HuH-7.5 (cell line): ENCODE measurements at regions not wholly inside any gene's neighbourhood (a gene's known extent, or its start where the extent isn't known, plus 50 kb on each side); places are given as distances from the start of the nearest gene placed in this dataset.
"Not testable (repeated sequence)": the region's sequence is repeated elsewhere in the genome, so short reads cannot be mapped to it uniquely, and the experiment has no call there.

Source experiments
- DNase-seq: peaks from one replicate; pipeline ENCODE4 v3.0.0; 2011; ENCODE audit warnings: low spot score

DNA sequence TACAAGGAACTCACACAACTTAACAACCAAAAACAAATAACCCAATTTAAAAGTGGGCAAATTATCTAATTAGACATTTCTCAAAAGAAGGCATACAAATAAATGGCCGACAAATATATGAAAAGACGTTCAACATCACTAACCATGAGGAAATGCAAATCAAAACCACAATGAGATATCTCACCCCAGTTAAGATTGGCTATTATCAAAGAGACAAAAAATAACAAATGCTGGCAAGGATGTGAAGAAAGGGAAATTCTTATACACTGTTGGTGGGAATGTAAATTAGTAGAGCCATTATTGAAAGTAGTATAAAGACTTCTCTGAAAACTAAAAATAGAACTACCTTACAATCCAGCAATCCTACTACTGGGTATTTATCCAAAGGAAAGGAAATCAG is 96.7 kb upstream of the SIRPG start:
- no peak for DNase-seq

DNA sequence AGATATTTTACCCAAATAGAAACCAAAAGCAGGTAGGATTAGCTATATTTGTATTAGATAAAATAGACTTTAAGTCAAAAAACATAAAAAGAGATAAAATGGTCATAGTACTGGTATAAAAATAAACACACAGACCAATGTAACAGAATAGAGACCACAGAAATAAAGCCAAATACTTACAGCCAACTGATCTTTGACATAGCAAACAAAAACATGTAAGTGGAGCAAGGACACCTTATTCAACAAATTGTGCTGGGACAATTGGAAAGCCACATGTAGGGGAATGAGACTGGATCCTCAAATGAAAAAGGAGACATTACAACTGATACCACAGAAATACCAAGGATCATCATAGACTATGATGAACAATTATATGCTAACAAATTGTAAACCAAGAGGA is 94.5 kb upstream of the SIRPG start:
- DNase-seq: no peak

DNA sequence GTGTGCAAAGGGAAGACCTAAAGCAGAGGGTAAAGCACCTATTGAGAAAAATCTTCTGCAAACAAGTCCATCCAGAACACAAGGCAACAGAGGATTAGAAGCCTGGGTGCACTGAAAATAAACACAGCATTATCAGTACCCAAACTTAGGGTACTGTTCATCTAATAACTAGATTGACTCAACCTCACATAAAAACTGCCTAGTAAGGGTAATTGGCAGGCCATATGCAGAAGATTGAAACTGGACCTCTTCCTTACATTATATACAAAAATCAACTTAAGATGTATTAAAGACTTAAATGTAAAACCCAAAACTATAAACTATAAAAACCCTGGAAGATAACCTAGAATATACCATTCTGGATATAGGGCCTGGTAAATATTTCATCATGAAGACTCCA is 91.2 kb upstream of the SIRPG start:
- DNase-seq: no peak

DNA sequence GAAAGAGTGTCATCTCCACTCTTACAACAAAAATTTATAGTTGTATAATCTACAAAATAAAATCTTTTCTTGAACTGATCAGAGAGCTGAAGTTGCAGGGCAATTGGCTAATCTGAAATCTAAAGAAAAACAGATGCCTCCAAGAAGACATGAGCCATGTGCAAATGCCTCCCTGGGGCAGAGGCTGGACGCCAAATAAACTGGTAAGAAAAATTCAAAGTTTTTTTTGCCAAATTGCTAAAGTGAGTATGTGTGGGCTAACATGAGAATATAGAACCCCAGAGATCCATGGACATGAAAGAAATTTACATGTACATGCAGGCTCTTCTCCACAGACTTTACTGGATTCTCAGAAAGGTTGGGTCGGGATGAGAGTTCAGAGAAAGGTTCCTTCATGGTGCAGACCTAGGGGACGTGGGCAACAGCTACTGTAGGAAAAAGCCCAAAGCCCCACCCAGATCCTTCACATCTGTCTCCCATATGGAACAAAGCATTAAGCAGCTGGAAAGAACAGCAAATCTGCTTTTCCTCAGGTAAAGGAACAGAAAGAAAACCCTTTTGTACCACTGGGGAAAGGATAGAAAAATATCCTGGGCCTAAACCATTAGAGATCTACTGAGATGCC is 90.5 kb upstream of the SIRPG start:
- no peak for DNase-seq

DNA sequence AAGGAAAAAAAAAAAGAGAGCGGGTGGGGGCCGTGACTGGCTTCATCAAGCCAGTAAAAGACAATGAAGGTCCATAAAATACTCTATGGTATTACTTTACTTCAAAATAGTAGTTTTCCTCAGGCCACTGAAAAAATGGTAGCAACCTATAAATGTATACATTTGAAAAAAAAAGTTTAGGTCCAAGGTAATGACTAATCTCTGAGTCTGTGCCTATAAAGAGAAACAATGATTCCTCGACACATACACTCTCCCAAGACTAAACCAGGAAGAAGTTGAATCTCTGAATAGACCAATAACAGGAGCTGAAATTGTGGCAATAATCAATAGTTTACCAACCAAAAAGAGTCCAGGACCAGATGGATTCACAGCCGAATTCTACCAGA is 84.5 kb upstream of the SIRPG start:
- not testable (repeated sequence) for DNase-seq

DNA sequence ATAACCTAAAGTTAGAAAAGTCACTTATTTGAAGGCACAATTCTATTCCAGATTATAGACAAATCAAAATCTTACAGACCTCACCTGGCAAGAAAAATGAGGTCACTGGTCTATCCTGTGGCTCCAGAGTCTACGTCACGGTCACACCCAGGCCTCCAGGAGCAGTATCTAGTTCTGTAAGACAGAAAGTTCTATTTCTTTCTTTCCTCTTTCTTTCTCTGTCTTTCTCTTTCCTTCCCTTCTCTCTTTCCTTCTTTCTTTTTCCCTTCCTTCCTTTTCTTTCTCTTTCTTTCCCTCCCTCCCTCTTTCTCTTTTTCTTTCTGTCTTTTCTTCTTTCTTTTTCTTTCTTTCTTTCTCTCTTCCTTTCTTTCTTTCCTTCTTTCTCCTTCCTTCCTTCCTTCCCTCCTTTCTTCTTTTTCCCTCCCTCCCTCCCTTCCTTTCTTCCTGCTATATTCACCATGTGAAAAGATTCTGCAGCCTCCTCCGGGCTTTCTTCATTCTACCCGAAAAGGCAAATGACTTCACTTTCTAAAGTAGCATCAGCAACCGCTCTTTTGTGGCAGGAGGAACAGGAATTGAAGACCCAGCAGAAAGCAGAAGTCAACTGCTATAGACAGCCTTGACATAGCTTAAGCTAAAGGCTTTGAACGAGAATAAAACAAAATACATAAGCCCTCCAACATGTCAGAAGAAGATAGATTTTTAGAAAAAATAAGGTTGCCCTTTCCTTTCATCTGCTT is 83.9 kb upstream of the SIRPG start:
- no peak for DNase-seq

DNA sequence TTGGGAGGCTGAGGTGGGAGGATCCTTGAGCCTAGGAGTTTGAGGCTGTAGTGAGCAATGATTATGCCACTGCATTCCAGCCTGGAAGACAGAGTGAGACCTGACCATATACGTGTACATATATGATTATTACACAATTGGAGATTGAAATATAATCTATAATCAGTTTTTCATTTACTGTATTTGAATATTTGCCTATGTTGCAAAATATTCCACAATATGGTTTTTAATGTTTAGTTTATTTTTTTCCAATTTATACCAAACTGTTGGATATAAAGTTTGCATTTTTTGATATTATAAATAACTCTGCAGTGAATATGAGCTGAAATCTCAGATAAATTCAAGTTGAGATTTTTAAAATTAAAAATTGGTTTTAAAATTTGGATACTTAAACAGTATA is 79.6 kb upstream of the SIRPG start:
- no peak for DNase-seq

DNA sequence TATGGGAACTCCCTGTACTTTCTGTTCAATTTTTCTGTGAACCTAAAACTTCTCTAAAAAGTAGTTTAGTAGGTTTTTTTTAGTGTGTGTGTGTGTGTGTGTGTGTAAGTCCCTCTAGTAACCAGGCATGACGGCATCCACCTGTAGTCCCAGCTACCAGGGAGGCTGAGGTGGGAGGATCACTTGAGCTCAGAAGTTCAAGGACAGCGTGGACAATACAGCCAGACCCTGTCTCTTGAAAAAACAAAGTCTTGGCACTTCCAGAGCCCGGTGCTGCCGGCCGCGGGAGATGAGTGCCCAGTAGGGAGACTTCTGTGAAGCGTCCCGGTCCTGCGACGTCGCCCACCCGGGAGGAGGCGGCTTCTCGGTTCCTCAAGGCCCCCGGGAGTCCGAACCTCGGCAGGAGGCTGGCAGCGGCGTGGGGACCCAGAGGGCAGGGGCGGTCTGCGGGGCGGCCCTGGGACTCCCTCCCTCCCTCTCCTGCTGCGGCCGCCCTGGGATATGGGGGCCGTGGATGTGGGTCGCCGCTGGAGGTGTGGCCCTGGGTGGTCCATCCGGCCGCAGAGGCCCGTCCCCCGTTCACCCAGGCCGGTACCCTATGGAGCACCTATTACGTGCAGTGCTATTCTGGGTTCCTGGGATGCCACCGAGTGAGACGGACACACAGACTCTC is 78.0 kb upstream of the SIRPG start:
- no peak for DNase-seq

DNA sequence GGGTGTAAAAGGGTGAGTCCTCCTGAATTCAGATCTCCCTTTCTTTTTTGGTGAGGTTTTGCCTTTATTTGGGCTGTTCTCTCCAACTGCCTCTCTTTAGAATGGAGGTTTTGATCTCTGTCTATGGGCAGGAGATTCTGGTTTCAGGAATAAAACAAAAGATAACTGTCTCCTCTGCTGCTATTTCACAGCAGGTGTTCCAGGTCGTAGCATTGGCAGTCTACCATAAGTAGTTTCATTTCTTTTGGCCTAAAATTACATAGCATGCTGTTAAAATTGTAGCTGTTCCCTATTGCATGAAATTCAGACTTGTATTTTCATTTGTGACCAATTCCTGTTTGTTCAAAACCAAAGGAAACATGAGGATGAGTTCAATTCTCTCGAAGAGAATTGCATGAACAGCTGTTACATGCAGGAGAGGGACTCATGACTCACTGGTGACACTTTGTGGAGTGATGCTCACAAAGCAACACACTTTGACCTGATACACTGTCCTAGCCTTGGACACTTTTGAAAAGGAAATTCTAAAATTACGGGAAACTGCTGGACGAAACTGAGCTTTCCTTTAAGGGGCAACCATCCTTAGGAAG is 76.8 kb upstream of the SIRPG start:
- no peak for DNase-seq

DNA sequence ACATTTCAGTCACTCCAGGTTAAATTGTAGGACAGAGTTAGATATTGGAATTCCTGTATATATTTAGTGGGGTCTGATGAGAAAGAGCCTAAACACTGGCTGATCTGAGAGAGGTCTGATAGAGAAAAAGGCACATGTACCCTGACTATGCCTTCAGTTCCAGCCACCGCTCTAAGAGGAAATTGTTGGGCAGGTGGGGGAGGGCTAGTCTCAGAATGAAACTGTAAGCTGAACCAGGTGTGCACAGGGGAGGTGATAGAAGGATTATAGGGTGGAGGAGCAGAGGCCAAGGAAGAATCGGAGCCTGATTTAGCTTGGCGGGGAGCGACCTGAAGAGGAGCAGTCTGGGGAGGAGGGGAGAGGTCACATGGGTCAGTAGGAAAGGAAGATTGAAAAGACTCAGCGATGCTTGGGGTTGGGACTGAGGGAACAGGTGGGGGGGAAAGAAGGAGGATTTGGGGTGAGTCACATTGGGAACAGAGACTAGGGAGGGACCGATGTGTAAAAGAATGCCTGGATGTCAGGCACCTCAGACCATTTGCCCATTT is 74.3 kb upstream of the SIRPG start:
- DNase-seq: not testable (repeated sequence)

DNA sequence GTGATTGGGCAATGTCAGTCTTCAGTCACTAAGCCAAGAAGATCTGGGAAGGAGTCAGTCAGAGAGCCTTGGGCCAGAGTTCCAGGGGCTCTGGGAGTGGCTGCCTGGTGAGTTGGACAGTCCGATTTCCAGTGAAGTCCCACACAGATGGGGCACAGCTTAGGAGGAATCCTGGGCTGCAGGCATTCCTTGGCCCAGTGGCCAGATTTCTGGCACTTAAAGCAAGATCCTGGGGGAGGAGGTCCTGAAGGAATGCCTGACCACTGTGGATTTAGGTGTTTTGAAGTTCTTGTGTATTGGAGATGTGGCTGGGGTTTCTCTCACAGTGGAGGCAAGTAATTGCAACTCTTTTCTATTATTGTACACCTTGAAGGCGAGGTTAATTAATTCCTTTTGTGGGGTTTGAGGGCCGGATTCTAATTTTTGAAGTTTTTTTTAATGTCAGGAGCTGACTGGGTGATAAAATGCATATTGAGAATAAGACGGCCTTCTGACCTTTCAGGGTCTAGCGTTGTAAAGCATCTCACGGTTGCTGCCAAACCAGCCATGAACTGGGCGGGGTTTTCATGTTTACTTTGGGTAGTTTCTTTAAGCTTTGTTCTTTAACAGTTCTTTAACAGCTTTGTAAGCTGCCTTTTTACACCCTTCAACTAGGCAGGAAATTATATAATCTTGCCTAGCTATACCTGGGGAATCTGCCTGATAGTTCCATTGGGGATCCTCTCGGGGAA is 73.6 kb upstream of the SIRPG start:
- not testable (repeated sequence) for DNase-seq

DNA sequence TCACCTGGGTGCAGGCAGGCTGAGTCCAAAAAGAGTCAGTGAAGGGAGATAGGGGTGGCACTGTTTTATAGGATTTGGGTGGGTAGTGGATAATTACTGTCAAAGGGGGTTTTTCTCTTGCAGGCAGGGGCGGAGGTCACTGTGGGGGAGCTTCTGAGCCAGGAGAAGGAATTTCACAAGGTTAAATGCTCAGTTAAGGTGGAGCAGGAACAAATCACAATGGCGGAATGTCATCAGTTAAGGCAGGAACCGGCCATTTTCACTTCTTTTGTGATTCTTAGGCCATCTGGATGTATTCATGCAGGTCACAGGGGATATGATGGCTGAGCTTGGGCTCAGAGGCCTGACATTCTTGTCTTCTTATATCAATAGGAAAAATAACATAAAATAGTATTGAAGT is 69.7 kb upstream of the SIRPG start:
- DNase-seq: not testable (repeated sequence)

DNA sequence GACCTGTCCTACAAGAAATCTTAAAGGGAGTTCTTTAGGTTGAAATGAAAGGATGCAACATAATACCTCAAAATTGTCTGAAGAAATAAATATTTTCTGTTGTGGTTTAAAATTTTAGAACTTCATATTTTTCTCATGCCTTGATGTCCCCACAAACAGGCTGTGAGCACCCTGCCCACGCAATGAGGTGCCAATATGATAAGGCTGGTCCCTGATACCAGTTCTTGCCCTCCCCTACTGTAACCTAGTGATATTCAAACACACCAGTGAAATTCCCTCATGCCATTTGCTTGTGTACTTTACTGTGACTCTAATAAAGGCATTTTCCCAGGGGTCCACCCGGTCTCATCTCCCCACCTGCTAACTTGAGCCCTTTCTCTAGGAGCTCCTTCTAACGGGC is 67.3 kb upstream of the SIRPG start:
- DNase-seq: no peak

DNA sequence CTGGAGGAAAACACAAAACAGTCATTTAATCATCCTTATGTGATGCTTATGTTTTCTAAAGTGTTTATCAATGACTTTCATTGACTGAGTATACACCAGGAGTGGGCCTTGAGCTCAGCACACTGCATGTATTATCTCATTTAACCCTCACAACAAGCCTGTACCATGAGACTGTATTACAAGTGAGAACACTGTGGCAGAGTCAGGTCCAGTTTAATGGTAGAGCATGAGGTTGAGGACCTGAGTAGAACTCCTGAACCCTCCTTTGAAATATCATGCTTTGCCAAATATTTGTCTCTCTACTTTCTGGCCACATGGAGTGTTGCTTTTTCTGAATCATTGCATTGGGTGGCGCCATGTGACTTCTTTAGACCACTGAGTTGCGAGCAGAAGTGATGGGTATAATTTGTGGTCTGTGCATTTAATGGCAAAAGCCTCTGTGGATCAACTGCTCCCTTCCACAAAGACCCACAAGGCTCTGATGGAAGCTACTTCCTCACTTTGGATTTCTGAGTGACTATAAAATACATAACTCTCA is 65.0 kb upstream of the SIRPG start:
- no peak for DNase-seq

DNA sequence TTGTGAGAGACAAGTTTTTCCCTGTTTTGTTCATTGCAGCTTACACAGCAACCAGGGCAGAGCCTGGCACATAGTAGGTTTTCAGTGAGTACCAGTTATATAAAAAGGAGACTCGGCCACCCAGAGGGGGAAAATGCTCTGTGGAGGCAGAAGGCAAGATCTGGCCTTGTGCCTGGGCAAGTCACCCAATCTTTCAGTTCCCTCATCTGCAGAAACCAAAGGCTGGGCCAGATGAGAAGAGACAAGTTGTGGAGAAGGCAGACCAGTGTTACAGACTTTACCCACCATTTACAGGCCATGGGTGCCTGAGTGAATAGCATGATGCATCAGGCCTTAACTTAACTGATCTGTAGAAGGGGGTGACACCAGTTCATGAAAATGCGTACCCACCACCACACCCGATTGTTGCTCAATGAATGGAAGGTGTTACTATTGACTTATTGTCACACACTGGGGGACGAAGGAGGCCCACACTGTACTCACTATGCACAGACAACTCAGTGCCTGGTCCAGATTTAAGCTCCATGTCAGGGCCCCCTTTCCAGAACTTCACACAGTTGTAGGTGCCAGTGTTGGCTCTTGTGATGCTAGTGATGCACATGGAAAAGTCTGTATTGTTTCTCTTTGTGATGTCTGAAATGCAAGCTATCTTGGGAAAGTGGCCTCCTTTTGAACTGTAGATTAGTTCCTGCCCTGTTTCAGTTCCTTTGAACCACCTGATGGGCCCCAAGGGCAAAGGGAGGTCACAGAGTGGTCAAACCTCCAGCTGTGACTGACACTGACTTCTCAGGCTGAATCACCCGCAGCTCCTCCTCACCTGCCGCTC is 64.3 kb upstream of the SIRPG start:
- no peak for DNase-seq

DNA sequence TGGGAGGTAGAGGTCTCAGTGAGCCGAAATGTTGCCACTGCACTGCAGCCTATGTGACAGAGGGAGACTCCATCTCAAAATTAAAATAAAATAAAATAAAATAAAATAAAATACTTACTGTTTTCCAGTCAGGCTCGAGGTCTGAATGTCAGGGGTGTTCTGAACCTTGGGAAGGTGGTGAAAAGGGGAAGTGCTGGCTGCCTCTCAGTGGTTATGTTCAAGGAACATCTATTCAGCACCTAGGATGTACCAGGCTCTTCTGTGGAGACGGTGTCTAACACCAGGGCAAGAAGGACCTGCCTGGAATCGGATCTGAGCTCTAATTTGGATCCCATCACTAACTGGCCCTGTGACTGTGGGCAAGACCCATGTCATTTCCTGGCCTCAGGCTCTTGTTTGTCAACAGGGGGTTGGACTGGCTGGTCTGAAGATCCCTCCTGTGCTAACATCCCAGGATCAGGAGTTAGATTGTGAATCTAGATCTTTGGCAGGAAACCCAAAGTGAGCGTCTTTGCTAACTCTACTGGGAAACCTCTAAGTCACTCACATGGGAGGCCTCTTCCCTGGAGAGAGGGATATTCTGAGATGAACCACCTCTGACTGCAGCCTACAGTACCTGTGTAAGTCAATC is 63.4 kb upstream of the SIRPG start:
- DNase-seq: no peak

DNA sequence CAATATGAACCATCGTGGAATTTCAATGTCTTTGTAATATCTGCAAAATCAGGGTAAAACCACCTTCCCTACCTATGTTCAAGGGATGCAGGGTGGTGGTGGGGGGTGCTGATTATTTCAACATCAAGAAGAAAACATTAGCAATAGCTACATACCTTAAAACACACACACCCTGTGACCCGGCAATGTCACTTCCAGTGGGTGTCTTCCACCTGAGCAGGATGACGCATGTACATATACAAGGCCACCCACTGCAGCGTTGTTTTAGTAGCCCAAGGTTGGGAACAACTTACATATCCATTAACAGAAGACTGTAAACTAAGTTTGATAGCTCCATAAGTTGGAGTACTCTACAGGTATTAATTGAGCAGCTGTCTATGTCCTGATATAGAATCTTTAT is 62.6 kb upstream of the SIRPG start:
- no peak for DNase-seq

DNA sequence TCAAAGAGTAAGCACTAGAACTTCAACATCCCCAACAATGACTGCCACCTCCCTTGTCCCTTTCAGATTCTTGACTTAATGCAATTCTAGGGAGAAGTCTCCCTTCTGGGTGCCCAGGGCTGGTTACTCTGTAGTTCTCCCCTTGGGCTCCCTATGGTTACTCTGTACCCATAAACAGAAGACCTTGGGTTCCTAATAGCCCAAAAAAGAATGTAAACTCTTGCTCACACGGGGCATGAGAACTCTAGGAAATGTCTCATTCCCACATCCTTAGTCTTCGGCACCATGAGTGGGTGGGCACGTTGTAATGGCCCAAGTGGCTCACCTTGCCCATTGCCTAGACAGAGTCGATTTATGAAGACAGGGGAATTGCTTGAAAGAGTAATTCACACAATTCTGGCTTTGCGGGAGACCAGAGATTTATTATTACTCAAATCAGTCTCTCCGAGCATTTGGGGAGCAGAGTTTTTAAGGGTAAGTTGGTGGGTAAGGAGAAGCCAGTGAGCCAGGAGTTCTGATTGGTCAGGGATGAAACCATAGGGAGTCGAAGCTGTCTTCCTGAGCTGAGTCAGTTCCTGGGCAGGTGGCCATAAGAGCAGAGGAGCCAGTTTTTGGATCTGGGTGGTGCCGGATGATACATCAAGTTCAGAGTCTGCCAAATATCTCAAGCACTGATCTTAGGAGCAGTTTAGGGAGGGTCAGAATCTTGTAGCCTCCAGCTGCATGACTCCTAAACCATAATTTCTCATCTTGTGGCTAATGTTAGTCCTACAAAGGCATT is 61.2 kb upstream of the SIRPG start:
- no peak for DNase-seq
